ENCODE measurements at regions not wholly inside any gene's neighbourhood (a gene's known extent, or its start where the extent isn't known, plus 50 kb on each side); places are given as distances from the start of the nearest gene placed in this dataset.

DNA sequence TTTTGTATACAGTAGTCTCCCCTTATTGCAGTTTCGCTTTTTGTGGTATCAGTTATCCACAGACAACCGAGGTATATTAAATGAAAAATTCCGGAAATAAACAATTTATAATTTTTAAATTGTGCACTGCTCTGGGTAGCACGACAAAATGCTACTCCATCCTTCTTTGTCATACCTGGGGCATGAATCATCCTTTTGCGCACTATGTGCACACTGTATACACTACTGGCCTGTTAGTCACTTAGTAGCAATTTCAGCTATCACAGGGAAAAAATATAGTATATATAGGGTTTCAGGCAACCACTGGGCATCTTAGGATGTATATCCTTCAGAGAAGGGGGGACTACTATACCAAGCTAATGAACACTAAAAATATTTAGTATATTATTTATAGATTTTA is 198.8 kb upstream of the FAT4 start:
- BruUV-seq (replicated peaks), result no TSS peak
- POLR2A ChIA-PET, result no interaction called here
- FAIRE-seq, result no peak

DNA sequence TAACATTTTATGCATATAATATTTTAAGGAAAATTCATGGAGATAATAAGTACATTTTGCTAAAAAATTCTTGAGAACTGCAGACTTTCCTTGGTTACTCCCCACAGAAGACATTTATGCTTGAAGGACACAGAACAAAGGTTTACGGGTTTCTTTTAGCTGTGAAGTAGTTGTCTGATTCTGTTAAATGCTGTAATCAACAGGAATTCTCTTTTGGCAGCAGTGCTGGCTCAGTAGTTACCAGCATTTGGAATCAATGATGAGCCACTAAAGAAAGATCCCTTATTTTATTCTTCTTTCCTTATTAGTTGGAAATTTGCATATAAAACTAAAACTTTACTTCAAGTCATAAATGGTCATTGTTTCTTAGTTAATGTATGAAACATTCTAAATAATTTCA is 199.3 kb upstream of the FAT4 start:
- FAIRE-seq (no peak), DNase-seq (ENCODE audit: low read depth, low spot score) (no peak)
- POLR2A ChIA-PET, result no interaction called here

More for the DNA sequence above, 198.8 kb upstream of the FAT4 start:
- DNase-seq (ENCODE audit: low read depth, low spot score), result no peak
- Histone ChIP-seq H3K27ac (ENCODE audit: insufficient read depth, low read depth, low read length) (no peak overlapping the region), H3K9me3 (replicated peaks; ENCODE audit: control insufficient read depth, insufficient read depth, low read length) (no peaks in the 10 kb centered on the region), H4K20me1 (replicated peaks; ENCODE audit: control insufficient read depth, extremely low read depth, insufficient read depth, low read length) (no peaks in the 10 kb centered on the region), H3K27me3 (ENCODE audit: control insufficient read depth in 2 of 2, insufficient read depth in 2 of 2, low read length in 2 of 2) (no peaks in the 10 kb centered on the region), H3K4me2 (ENCODE audit: insufficient read depth, low read length) (no peak overlapping the region), H3K79me2 (ENCODE audit: control insufficient read depth, insufficient read depth, low read length) (no peaks in the 10 kb centered on the region), H3K4me1 (ENCODE audit: control insufficient read depth, extremely low read depth, insufficient read depth, low read length) (no peaks in the 10 kb centered on the region), H2AFZ (ENCODE audit: low read depth, low read length) (no peak overlapping the region), H3K4me3 (replicated peaks in 1 of 3; ENCODE audit: insufficient read depth in 1 of 3, low read depth in 1 of 3, low read length in 3 of 3) (no peak overlapping the region), H3K36me3 (ENCODE audit: control insufficient read depth in 2 of 2, extremely low read depth in 1 of 2, insufficient read depth in 2 of 2, low read length in 2 of 2) (no peaks in the 10 kb centered on the region), H3K9me1 (replicated peaks; ENCODE audit: control insufficient read depth, extremely low read depth, insufficient read depth, low read length) (no peaks in the 10 kb centered on the region), H3K9ac (replicated peaks; ENCODE audit: extremely low read depth, insufficient read depth, low read length) (no peak overlapping the region)
- intact Hi-C loops (cut with micrococcal nuclease), result no loop called here
- dilution Hi-C loops (cut with MboI; ENCODE audit: extremely low pct_ligation_motif_present, low sequenced_read_pairs), result no loop called here
- TF ChIP-seq MYC (IDR thresholded peaks at IDR 0.05; ENCODE audit: low read depth, low read length) (no peak), POLR2A (IDR thresholded peaks at IDR 0.05; ENCODE audit: low read depth, low read length) (no peak), EZH2 (IDR thresholded peaks at IDR 0.05; ENCODE audit: borderline replicate concordance, low read depth, low read length, severe bottlenecking) (no peak)
- CTCF ChIA-PET, result no interaction called here

More for the DNA sequence above, 199.3 kb upstream of the FAT4 start:
- H3K79me2 ChIP-seq (ENCODE audit: control insufficient read depth, insufficient read depth, low read length), result no peaks in the 10 kb centered on the region
- intact Hi-C loops (cut with micrococcal nuclease), result no loop called here
- no peaks in the 10 kb centered on the region for H3K27me3 ChIP-seq (ENCODE audit: control insufficient read depth in 2 of 2, insufficient read depth in 2 of 2, low read length in 2 of 2)
- CTCF ChIA-PET, result no interaction called here
- TF ChIP-seq FOS (IDR thresholded peaks at IDR 0.05; ENCODE audit: borderline replicate concordance, insufficient read depth, low read length) (no peak), CTCF (IDR thresholded peaks at IDR 0.05; ENCODE audit: extremely low read depth in 1 of 2, insufficient read depth in 1 of 2, low read depth in 1 of 2, low read length in 2 of 2) (no peak), EZH2 (IDR thresholded peaks at IDR 0.05; ENCODE audit: borderline replicate concordance, low read depth, low read length, severe bottlenecking) (no peak)
- no peaks in the 10 kb centered on the region for H4K20me1 ChIP-seq (replicated peaks; ENCODE audit: control insufficient read depth, extremely low read depth, insufficient read depth, low read length)
- no peak overlapping the region for H3K27ac ChIP-seq (ENCODE audit: insufficient read depth, low read depth, low read length)
- no TSS peak for BruUV-seq (replicated peaks)
- H3K4me2 ChIP-seq (ENCODE audit: insufficient read depth, low read length), result no peak overlapping the region
- no peak overlapping the region for H2AFZ ChIP-seq (ENCODE audit: low read depth, low read length)
- no peak overlapping the region for H3K9ac ChIP-seq (replicated peaks; ENCODE audit: extremely low read depth, insufficient read depth, low read length)
- no peaks in the 10 kb centered on the region for H3K4me1 ChIP-seq (ENCODE audit: control insufficient read depth, extremely low read depth, insufficient read depth, low read length)
- H3K36me3 ChIP-seq (ENCODE audit: control insufficient read depth in 2 of 2, extremely low read depth in 1 of 2, insufficient read depth in 2 of 2, low read length in 2 of 2), result no peaks in the 10 kb centered on the region
- dilution Hi-C loops (cut with MboI; ENCODE audit: extremely low pct_ligation_motif_present, low sequenced_read_pairs), result no loop called here
- H3K9me3 ChIP-seq (replicated peaks; ENCODE audit: control insufficient read depth, insufficient read depth, low read length), result no peaks in the 10 kb centered on the region
- no peaks in the 10 kb centered on the region for H3K9me1 ChIP-seq (replicated peaks; ENCODE audit: control insufficient read depth, extremely low read depth, insufficient read depth, low read length)
- no peak overlapping the region for H3K4me3 ChIP-seq (replicated peaks in 1 of 3; ENCODE audit: insufficient read depth in 1 of 3, low read depth in 1 of 3, low read length in 3 of 3)
